Adrenal gland (tissue), 9 donors: ENCODE measurements at regions not wholly inside any gene's neighbourhood (a gene's known extent, or its start where the extent isn't known, plus 50 kb on each side); places are given as distances from the start of the nearest gene placed in this dataset.

Source experiments
- DNase-seq, 7 donors: peaks; one replicate each; pipeline ENCODE4 v3.0.0-alpha.2; 2019 to 2020
- H3K27ac ChIP-seq, 5 donors: fragments of 200-600 bp; sonication (generic) in 4 of 5; 1 replicate in 3 of 5; 2 replicates in 2 of 5; pipeline versions ENCODE4 v1.5.1 to v1.8.0; 2016 to 2020; ENCODE audit warnings: mild to moderate bottlenecking in 1 of 5
- H3K27me3 ChIP-seq: fragments of 200-600 bp; 2 replicates; pipeline ENCODE4 v1.8.0; 2021
- H3K36me3 ChIP-seq, 2 donors: fragments of 200-600 bp; replicated peaks in 1 of 2; 1 replicate in 1 of 2; 2 replicates in 1 of 2; pipeline versions ENCODE4 v1.5.1 to v1.8.0; 2018 to 2022
- H3K4me1 ChIP-seq, 2 donors: fragments of 200-600 bp; replicated peaks in 1 of 2; 1 replicate in 1 of 2; 2 replicates in 1 of 2; pipeline versions ENCODE4 v1.5.1 to v1.8.0; 2018 to 2021
- H3K4me3 ChIP-seq, 4 donors: fragments of 200-600 bp; sonication (generic) in 3 of 4; one replicate each; pipeline ENCODE4 v1.5.1; 2016 to 2018
- H3K9me3 ChIP-seq, 3 donors: fragments of 200-600 bp; sonication (generic) in 1 of 3; replicated peaks in 1 of 3; 1 replicate in 2 of 3; 2 replicates in 1 of 3; pipeline versions ENCODE4 v1.5.1 to v1.8.0; 2016 to 2021
- CTCF ChIP-seq, 6 experiments: fragments of 450-650 bp in 4 of 6; fragments of 200-600 bp in 2 of 6; sonication (generic) in 1 of 6; IDR thresholded peaks; 1 replicate in 5 of 6; 2 replicates in 1 of 6; pipeline versions ENCODE4 v1.5.1 to v1.8.0; 2016 to 2021; ENCODE audit warnings: antibody characterized with exemption in 6 of 6, mild to moderate bottlenecking in 2 of 6, moderate library complexity in 1 of 6
- POLR2A ChIP-seq, 2 donors: fragments of 450-650 bp; IDR thresholded peaks; one replicate each; pipeline ENCODE4 v1.6.1; 2017; ENCODE audit warnings: antibody characterized with exemption in 2 of 2, mild to moderate bottlenecking in 2 of 2, moderate library complexity in 1 of 2
- WGBS, 4 donors: extraction: QIAGEN DNeasy Blood & Tissue Kit in 2 of 4; methylation state at CpG; one replicate each; pipeline versions ENCODE4 v1.1.5 to v1.1.7; 2013 to 2017; 5-methylcytosine and 5-hydroxymethylcytosine counted together
- intact Hi-C, 2 donors: fragments of 100-400 bp; cut with DNase I; formaldehyde crosslinking; loops; one replicate each; pipeline versions ENCODE4 v1.14.1 to v1.15.0; 2022 to 2023
- donor health status: healthy with polysubstance abuse.
- donor health status: Bipolar disorder and iron deficiency.
- donor health status: DM: yes; HTN: yes; CAD: no.
- donor health status: DM: no; HTN: no; CAD: no.
- donor health status: DM: no; HTN: no; CAD: no.

- Histone ChIP-seq H3K9me3 (no peaks in the 10 kb centered on the region), H3K4me1 (no peaks in the 10 kb centered on the region), H3K4me3 (no peak overlapping the region), H3K36me3 (no peaks in the 10 kb centered on the region), H3K27ac (no peak overlapping the region), H3K27me3 (no peaks in the 10 kb centered on the region)
- no peak for TF ChIP-seq CTCF (IDR thresholded peaks at IDR 0.05)
- no peak for TF ChIP-seq POLR2A (IDR thresholded peaks at IDR 0.05)
- WGBS, 4 donors, result 93 to 100% (median 96%) methylated on average over 1 of the region's 1 CpG
- no peak for DNase-seq
- intact Hi-C loops, result no loop called here
These were observed 73.8 kb upstream of the CHCHD3 start for GRCh38 chr7:133155642-133156041.

- no peak overlapping the region for H3K4me3 ChIP-seq
- no peaks in the 10 kb centered on the region for H3K9me3 ChIP-seq
- H3K4me1 ChIP-seq, result no peaks in the 10 kb centered on the region
- no peak for TF ChIP-seq CTCF (IDR thresholded peaks at IDR 0.05)
- no peak for TF ChIP-seq POLR2A (IDR thresholded peaks at IDR 0.05)
- H3K27ac ChIP-seq, result no peak overlapping the region
- no peaks in the 10 kb centered on the region for H3K36me3 ChIP-seq
- H3K27me3 ChIP-seq, result no peaks in the 10 kb centered on the region
- intact Hi-C loops, result no loop called here
- 93 to 100% (median 94%) methylated on average over 1 of the region's 1 CpG for WGBS, 4 donors
- no peak for DNase-seq
These were observed 75.2 kb upstream of the CHCHD3 start for GRCh38 chr7:133157045-133157444.

- Histone ChIP-seq H3K27me3 (no peaks in the 10 kb centered on the region), H3K9me3 (no peaks in the 10 kb centered on the region), H3K4me1 (no peaks in the 10 kb centered on the region), H3K4me3 (no peak overlapping the region), H3K36me3 (no peaks in the 10 kb centered on the region), H3K27ac (no peak overlapping the region)
- DNase-seq, result no peak
- intact Hi-C loops, result no loop called here
- TF ChIP-seq CTCF (IDR thresholded peaks at IDR 0.05) (no peak), POLR2A (IDR thresholded peaks at IDR 0.05) (no peak)
- 75 to 81% (median 79%) methylated on average over 6 of the region's 6 CpGs for WGBS, 4 donors
These were observed 82.6 kb upstream of the CHCHD3 start for GRCh38 chr7:133164498-133164897.

GRCh38 chr7:133165001-133165400 is 83.1 kb upstream of the CHCHD3 start:
- DNase-seq, result no peak
- Histone ChIP-seq H3K9me3 (no peaks in the 10 kb centered on the region), H3K36me3 (no peaks in the 10 kb centered on the region), H3K4me1 (no peaks in the 10 kb centered on the region), H3K27me3 (no peaks in the 10 kb centered on the region), H3K4me3 (no peak overlapping the region), H3K27ac (no peak overlapping the region)
- no peak for TF ChIP-seq POLR2A (IDR thresholded peaks at IDR 0.05)
- no peak for TF ChIP-seq CTCF (IDR thresholded peaks at IDR 0.05)
- intact Hi-C loops, result no loop called here
- 78 to 86% (median 84%) methylated on average over 2 of the region's 2 CpGs for WGBS, 4 donors
